ENCODE measurements at regions not wholly inside any gene's neighbourhood (a gene's known extent, or its start where the extent isn't known, plus 50 kb on each side); places are given as distances from the start of the nearest gene placed in this dataset.

DNA sequence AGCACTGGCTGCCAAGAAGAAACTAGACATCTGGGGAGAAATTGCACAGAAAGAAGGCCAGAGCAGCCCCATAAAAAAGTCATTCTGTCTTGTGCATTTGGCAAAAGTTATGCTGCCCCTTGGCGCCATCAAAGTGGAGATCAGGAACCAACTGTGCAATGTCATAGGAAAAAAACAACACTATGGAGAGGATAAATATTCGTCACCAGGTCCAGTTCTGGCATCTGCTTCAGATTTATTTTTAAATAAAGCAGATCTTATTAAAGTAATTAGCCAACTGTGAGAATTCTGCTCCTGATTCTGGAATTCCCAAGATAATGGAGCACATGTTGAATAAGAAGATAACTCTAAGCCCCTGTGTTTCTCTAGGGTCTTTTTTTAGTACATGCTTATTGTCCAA lies 500.0 kb upstream of the IL12A start:
- TF ChIP-seq, protein P1, sequence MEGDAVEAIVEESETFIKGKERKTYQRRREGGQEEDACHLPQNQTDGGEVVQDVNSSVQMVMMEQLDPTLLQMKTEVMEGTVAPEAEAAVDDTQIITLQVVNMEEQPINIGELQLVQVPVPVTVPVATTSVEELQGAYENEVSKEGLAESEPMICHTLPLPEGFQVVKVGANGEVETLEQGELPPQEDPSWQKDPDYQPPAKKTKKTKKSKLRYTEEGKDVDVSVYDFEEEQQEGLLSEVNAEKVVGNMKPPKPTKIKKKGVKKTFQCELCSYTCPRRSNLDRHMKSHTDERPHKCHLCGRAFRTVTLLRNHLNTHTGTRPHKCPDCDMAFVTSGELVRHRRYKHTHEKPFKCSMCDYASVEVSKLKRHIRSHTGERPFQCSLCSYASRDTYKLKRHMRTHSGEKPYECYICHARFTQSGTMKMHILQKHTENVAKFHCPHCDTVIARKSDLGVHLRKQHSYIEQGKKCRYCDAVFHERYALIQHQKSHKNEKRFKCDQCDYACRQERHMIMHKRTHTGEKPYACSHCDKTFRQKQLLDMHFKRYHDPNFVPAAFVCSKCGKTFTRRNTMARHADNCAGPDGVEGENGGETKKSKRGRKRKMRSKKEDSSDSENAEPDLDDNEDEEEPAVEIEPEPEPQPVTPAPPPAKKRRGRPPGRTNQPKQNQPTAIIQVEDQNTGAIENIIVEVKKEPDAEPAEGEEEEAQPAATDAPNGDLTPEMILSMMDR (IDR thresholded peaks at IDR 0.05), result no peak
- TF ChIP-seq EZH2 (IDR thresholded peaks at IDR 0.05), result no peak
